Epidermal melanocyte (primary cell): ENCODE measurements at regions not wholly inside any gene's neighbourhood (a gene's known extent, or its start where the extent isn't known, plus 50 kb on each side); places are given as distances from the start of the nearest gene placed in this dataset.
"Not testable (repeated sequence)": the region's sequence is repeated elsewhere in the genome, so short reads cannot be mapped to it uniquely, and the experiment has no call there.

Experiments used
- DNase-seq: peaks from one replicate; pipeline ENCODE4 v3.0.0; 2011; ENCODE audit warnings: low spot score; ENCODE audit not compliant: insufficient read length

DNA sequence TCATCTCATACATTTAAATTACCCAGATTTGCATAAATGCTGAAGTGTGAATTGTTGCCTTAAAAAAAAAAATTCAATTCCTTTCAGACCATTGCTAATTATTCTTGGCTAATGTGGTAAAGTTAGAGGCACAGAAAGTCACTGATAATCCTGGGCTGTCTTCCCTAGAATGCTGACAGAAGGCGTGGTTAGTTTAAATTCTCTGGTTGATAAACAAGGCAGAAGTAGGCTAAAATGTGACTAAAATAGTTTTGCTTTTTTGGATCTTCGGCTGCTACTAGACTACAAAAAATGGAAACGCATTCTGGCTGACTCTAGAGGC is 193.7 kb downstream of the OTOL1 start:
- DNase-seq, result no peak

DNA sequence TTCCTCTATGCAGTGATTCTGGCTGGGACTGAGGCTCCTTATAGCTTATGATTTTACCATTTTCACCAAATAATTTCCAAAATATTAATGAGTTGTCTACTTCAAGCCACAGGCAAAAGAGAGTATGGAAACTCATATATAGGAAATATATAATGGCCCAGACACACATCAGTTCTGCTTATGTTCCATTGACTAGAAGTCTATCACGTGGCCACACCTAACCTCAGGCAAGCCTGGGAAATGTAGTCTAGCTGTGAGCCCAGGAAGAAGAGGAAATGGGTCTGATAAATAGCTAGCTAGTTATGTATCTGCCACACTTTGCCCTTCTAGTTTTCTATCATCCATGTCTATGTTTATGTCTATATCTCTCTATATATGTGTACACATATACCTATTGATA is 195.1 kb downstream of the OTOL1 start:
- DNase-seq, result no peak

GRCh38 chr3:161694682-161695564 is 198.3 kb downstream of the OTOL1 start:
- DNase-seq, result no peak

GRCh38 chr3:161695811-161696210 is 199.2 kb downstream of the OTOL1 start:
- no peak for DNase-seq

DNA sequence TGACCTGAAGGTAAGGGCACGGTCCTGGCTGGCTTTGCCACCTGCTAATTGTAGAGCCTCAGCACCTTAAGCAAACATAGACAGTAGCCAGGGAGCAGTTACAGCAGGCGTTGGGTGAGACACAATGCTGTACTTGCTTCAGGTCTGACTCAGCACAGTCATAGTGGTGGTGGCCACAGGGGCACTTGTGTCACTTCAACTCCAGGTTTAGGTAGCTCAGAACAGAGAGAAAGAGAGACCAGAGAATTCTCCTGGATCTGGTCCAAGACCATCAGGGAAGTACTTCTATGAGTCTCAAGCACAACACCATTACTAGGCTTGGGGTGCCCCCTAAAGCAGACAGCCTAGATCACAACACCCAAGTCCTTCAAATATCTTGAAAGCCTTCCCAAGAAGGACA is 204.4 kb downstream of the OTOL1 start:
- no peak for DNase-seq

DNA sequence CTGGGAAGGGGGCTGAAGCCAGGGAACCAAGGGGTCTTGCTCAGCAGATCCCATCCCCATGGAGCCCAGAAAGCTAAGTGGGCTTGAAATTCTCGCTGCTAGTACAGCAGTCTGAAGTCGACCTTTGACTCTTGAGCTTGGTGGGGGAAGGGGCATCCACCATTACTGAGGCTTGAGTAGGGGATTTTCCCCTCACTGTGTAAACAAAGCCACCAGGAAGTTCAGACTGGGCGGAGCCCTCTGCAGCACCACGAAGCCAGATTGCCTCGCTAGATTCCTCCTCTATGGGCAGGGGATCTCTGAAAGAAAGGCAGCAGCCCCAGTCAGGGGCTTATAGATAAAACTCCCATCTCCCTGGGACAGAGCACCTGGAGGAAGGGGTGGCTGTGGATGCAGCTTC is 210.6 kb downstream of the OTOL1 start:
- not testable (repeated sequence) for DNase-seq

GRCh38 chr3:161713731-161714130 is 217.1 kb downstream of the OTOL1 start:
- no peak for DNase-seq

DNA sequence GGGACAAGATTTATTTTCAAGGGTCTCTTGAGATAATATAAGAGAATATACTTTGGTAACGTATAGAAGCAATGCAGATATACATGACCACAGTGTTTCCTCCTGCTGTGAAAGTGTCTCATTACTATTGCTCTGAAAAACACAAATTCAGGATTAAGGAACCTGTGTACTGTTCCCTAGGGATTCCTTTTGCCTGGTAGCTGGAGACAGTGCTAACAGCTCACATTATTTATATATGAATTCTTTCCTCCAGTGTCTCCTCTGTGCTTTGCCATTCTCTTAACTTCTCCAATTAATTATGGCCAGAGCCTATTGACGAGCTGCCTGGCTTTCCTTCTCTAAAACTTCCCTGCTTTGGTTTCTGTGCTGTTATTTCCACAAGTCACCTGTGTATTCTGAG is 235.4 kb downstream of the OTOL1 start:
- no peak for DNase-seq

DNA sequence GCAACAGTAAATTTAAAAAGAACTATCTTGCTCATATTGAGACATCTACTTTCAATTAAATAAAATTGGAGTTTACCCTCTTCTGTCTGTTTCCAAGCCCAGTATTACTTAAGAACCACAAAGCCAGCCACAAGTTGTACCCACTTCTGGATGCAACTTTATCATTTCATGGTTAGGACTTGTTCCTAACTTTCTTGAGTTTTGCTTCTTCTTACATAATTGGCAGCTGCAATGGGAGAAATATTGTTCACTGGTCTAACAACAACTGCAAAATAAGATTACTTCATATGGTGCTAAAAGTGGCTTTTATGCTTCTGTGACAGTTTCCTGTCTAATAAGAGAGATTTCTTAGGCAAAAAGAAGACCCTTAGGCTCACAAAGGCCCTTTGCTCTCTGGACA is 240.6 kb downstream of the OTOL1 start:
- no peak for DNase-seq

GRCh38 chr3:161740421-161740820 is 243.8 kb downstream of the OTOL1 start:
- DNase-seq, result no peak

GRCh38 chr3:161744366-161744765 is 247.8 kb downstream of the OTOL1 start:
- no peak for DNase-seq

- DNase-seq, result no peak
Measured at GRCh38 chr3:161745741-161746140, 249.1 kb downstream of the OTOL1 start.

DNA sequence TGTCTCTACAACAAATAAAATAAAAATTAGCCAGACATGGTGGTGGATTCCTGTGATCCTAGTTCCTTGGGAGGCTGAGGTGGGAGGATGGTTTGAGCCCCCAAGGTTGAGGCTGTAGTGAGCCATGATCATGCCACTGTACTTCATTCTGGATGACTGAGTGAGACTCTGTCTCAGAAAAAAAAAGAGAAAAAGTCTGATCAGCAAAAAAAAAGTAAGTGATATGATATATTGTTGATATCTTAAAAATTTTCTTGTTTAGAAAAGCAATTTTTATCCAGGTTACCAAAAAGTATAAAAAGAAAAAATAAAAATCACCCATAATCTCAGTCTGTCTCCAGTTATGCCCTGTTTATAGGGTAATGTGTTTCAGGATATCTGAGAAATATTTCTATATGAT is 251.4 kb downstream of the OTOL1 start:
- DNase-seq, result no peak

GRCh38 chr3:161754420-161755053 is 257.9 kb downstream of the OTOL1 start:
- DNase-seq, result no peak

DNA sequence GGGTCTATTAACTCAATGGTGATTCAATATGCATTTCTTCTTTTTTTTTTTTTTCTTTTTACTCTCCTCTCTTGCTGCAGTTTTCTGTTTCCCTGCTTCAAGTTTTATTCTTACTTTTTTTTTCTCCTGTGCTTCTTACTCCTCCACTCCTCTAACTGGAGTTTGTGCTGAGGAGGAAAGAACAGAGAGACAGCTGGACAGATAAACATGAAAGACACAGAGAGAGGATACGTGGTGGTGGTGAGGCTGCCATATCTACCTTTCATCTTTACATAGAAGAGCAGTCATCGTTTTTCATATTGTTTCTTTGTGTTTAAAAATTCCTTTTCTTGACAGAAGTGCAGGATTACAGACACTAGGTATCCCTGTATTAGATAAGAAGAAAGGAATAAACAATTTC is 262.8 kb downstream of the OTOL1 start:
- no peak for DNase-seq

- no peak for DNase-seq
Measured at GRCh38 chr3:161766331-161766730, 269.7 kb downstream of the OTOL1 start.

DNA sequence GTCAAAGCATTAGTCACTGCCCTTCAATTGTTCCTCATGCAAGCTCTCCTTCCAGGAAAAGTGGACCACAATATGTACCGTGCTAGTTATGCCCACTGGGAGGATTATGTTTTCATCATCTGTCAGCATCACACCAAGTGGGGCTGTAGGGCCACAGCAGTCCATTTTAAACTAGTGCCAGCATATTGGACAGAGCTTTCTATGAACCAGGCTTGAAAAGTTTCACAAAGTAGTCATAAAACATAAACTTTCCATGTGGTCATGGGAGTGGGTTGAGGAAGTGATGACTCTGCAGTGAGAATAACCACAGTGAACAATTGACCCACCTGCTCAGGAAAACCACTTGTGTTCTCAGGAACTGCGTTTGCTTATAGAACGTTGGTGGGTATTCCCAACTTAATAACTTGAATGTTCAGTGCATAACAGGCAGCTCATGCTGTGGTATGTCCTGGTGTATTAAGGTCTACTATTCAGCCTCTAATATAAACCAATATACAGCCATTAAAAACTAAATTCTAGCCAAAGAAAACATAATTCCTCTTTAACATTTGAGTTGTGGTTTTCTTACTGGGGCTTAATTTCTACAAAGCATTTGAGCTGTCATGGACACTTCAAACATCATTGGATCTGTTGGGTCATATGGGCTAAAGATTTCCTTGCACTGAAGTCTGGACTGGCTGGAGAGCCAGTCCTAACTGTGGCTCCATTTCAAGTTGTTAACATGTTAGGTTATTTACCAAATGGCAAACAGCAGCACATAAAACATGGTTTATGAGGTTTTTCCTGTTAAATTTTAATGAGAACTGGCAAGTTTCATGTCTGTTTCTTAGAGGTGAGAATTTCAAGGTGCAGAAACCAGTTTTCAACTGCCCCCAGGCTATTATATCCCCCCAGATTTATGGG is 274.1 kb downstream of the OTOL1 start:
- DNase-seq, result peak; percentile 36

DNA sequence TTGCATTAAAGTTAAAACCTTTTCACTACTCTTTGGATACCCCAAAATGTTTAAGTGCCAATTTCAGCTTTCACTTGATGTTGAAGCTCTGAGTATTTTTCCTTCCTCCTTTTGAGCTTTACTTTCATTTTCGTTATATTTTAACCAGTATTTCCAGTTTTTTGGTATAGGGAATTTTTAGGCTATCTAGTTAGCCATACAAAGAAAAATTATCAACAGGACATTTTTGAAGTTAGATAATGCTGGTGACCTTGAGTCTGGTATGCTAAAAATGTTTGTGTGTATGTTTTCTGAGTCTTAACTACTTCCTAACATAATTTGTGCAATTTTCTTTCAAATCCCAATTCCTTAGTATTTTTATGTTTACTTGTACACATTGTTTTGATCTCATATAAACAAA is 284.8 kb downstream of the OTOL1 start:
- no peak for DNase-seq

GRCh38 chr3:161793194-161793930 is 296.8 kb downstream of the OTOL1 start:
- DNase-seq, result no peak

DNA sequence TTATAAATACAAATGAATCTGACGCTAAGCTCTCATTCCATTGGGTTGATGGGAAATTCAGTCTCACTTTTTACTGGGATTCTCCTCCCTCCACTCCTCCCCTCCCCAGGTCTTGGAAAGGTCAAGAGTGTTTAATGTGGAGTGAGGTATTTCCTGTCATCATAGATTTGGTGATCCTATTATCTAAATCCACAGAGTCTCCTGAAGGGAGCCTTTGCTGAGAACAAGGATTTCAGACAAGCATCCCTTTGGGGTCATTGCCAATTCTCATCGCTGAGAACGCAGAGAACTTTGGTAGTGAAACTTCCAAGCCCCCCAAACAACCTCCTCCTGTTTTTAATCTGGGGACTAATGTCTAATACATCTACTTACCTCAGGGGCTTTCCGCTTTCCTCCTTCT is 297.9 kb downstream of the OTOL1 start:
- no peak for DNase-seq

DNA sequence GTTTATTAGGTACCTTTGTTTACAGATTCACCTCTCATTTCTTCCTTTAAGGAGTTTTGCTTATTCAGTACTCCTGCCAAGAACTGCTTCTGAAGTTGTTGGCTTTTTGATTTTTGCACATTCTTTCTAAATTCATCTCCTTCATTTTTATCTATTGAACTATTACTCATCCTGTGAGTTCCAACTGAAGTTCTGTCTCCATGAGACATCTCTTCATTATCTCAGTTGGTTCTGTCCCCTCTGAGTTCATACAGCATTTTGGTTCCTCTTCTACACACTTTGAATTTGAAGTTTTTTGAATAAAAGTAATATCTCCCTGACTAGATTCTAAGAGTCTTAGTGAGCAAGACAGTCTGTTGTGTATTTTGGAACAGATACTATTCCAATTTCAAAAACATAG is 299.7 kb downstream of the OTOL1 start:
- no peak for DNase-seq
